Epithelial cell of proximal tubule (primary cell): ENCODE measurements at regions not wholly inside any gene's neighbourhood (a gene's known extent, or its start where the extent isn't known, plus 50 kb on each side); places are given as distances from the start of the nearest gene placed in this dataset.
"Not testable (repeated sequence)": the region's sequence is repeated elsewhere in the genome, so short reads cannot be mapped to it uniquely, and the experiment has no call there.

Source experiments
- DNase-seq: peaks from one replicate; pipeline ENCODE4 v3.0.0-alpha.2; 2011; ENCODE audit warnings: low read depth
- H3K4me3 ChIP-seq: 2 replicates; pipeline ENCODE4 v1.5.1; 2011; ENCODE audit warnings: low read depth, mild to moderate bottlenecking, low read length
- TF ChIP-seq, protein P1 (sequence below): conservative IDR thresholded peaks from 2 replicates; pipeline ENCODE4 v1.5.1; 2012; ENCODE audit warnings: low read depth, mild to moderate bottlenecking, low read length

DNA sequence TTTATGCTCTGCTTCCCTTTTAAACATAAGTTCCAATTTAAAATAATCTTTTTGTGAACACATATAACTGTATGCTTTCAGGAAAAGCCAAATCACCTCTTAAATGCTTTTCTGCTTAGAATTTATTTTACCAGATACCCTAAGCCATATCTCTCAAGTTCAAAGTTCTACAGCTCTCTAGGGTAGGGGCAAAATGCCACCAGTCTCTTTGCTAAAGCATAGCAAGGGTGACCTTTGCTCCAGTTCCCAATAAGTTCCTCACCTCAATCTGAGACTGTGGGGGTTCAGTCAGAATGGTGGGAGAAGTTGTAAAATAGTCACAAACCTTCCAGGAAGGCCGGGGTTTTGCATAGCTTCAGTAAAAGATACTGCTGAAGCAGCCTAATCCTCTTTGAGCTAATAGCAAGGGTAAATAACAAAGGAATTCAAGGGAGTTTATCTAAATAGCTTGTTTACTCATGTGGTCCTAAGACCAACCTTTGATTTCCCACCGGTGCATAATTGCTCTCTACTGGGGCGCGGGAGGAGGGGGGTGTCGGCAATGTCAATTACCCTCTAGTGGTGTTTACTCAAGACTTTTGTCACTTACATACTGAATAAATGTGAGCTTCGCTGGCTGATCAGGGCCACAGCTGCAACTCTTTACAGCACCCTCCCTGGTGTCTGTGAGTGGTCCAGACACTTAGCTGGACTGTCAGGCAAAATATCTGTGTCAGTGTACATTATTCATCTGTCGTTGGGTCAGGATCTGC lies 1376.2 kb downstream of the NCAM2 start:
- H3K4me3 ChIP-seq = no peak overlapping the region
- DNase-seq = no peak
- TF ChIP-seq, protein P1, sequence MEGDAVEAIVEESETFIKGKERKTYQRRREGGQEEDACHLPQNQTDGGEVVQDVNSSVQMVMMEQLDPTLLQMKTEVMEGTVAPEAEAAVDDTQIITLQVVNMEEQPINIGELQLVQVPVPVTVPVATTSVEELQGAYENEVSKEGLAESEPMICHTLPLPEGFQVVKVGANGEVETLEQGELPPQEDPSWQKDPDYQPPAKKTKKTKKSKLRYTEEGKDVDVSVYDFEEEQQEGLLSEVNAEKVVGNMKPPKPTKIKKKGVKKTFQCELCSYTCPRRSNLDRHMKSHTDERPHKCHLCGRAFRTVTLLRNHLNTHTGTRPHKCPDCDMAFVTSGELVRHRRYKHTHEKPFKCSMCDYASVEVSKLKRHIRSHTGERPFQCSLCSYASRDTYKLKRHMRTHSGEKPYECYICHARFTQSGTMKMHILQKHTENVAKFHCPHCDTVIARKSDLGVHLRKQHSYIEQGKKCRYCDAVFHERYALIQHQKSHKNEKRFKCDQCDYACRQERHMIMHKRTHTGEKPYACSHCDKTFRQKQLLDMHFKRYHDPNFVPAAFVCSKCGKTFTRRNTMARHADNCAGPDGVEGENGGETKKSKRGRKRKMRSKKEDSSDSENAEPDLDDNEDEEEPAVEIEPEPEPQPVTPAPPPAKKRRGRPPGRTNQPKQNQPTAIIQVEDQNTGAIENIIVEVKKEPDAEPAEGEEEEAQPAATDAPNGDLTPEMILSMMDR = no peak

DNA sequence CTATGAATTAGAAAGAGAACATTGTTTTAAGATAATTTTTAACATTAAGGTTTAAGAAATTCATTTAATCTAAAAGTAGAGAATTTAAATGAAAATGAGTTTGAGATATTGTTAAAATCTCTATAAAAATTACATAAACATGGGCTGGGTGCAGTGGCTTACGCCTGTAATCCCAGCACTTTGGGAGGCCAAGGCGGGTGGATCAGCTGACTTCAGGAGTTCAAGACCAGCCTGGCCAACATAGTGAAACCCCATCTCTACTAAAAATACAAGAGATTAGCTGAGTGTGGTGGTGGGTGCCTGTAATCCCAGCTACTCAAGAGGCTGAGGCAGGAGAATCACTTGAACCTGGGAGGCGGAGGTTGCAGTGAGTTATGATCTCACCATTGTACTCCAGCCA lies 1379.6 kb downstream of the NCAM2 start:
- not testable (repeated sequence) for DNase-seq, H3K4me3 ChIP-seq

DNA sequence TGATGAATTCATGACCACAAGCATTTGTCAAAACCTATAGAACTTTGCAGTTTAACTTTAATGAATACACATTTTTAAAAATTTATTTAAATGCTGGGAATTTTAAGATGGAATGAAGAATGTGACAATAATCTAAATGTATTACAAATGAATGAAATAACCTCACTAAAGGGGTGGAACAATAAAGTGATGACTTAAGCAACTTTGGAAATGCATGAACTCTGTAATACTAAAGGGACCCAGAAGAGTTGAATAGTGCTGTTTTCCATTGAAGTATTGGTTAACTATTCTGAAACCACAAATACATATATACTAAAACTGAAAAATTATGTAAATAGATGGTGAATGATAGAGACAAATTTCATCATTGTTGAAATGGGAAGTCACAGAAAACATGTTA lies 1395.1 kb downstream of the NCAM2 start:
- no peak for DNase-seq
- no peak overlapping the region for H3K4me3 ChIP-seq
- TF ChIP-seq, protein P1 = no peak

DNA sequence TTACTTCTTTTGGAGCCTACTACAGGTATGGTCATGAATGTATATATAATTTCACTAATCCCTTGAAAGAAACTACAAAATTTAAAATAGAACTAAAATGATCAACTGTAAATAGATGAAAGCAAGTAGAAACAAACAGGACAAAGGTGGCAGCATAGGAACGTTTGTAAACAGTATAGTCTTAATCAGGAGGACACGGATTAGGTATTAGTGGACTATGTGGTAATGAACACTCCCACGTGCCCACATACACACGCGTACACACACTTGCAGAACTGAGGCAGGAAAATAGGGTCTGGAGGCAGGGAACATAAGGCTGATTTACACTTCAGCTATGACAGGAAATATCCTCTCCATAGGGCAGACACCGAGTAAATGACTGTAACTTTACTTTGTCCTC lies 1397.8 kb downstream of the NCAM2 start:
- no peak for DNase-seq
- no peak overlapping the region for H3K4me3 ChIP-seq
- TF ChIP-seq, protein P1 = no peak

DNA sequence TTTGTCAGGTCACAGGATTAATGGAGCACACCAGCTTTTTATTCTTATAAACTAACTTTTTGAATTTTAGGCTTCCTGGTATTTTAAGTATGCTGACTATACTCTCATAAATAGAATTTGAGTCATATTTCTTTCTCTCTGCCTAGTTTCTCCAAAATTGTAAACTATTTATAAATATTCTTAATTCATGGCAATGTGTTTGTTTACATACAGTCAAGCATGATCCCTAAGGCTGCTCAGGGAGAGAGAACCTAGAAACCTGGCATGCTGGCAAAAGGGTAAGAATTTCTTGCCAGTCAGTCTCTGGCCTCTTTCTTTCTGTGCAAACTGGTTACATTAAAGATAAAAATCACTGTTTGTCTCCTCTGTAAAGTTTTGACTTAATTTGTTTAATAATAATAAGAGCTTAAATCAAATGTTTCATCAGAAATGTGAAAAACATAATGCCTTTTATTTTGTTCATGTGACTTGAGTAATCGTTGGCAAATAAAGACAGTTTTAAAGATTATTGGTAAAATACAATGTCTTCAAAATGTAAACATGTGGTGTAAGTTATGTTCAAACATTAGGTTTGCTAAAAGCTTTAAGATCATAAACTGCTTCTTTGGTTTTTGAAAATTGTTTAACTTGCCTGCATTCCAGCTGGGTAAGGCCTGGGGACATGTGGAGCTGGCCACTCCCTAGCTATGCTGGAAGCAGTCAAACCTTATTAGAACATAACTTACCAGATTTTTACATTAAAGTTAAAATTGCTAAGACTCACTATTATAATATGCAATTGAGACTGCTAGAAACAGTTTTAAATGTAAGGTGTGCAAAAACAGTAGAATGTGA lies 1401.7 kb downstream of the NCAM2 start:
- TF ChIP-seq, protein P1 = no peak
- H3K4me3 ChIP-seq = no peak overlapping the region
- no peak for DNase-seq

DNA sequence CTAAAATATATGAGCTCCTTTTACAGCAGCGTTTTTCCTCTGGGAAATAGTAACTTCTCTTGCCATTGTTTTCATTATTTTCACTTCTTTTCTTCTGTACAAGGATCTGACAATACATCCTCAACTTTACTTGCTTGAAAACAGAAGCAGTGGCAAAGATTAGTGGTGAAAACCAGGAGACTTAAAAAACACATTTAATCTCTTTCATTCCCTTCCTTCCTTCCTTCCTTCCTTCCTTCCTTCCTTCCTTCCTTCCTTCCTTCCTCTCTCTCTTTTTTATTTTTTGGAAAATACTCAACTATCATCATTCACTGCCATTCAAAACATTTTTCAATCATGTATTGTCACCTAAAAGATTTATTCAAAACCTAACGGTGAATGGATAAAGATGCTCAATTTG lies 1411.4 kb downstream of the NCAM2 start:
- TF ChIP-seq, protein P1 = no peak
- no peak overlapping the region for H3K4me3 ChIP-seq
- no peak for DNase-seq

DNA sequence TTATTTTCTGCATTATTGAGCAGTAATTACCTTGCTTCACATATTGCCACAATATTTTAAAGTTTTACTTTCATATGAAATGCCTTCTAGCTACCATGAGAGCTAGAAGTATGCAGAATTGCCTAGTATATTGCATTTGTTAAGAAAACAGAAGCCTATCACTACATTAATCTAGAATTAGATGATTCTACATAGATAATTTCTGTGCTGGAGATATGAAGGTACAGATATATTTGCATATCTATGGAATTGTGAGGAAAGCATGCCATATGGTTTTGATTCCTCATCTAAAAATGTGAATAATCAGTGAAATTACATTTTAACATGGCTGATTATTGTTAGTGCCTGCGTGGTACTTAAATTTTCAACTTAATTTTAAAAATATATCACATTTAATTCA lies 1418.3 kb downstream of the NCAM2 start:
- TF ChIP-seq, protein P1 = no peak
- no peak for DNase-seq
- H3K4me3 ChIP-seq = no peak overlapping the region
